Osteocyte (in vitro differentiated cells): ENCODE measurements at regions not wholly inside any gene's neighbourhood (a gene's known extent, or its start where the extent isn't known, plus 50 kb on each side); places are given as distances from the start of the nearest gene placed in this dataset.

ENCODE experiments used
- DNase-seq: peaks from one replicate; pipeline ENCODE4 v3.0.0; 2021; ENCODE audit warnings: mixed read lengths; ENCODE audit not compliant: unreplicated experiment; ENCODE audit errors: extremely low spot score
- H3K27ac Mint-ChIP-seq: one replicate; pipeline ENCODE4 v1.8.0; 2021; ENCODE audit warnings: mild to moderate bottlenecking, mixed read lengths; ENCODE audit not compliant: unreplicated experiment
- H3K27me3 Mint-ChIP-seq: one replicate; pipeline ENCODE4 v1.8.0; 2021; ENCODE audit warnings: mixed read lengths; ENCODE audit not compliant: unreplicated experiment
- H3K36me3 Mint-ChIP-seq: one replicate; pipeline ENCODE4 v1.8.0; 2021; ENCODE audit warnings: mixed read lengths; ENCODE audit not compliant: unreplicated experiment
- H3K4me1 Mint-ChIP-seq: one replicate; pipeline ENCODE4 v1.8.0; 2021; ENCODE audit warnings: mixed read lengths; ENCODE audit not compliant: unreplicated experiment
- H3K4me3 Mint-ChIP-seq: one replicate; pipeline ENCODE4 v1.8.0; 2021; ENCODE audit warnings: mild to moderate bottlenecking, moderate library complexity, mixed read lengths; ENCODE audit not compliant: unreplicated experiment
- H3K9me3 Mint-ChIP-seq: one replicate; pipeline ENCODE4 v1.8.0; 2021; ENCODE audit warnings: mixed read lengths; ENCODE audit not compliant: unreplicated experiment
- CTCF ChIP-seq: fragments of 200-600 bp; sonication (generic); IDR thresholded peaks from 2 replicates; pipeline ENCODE4 v1.5.0; 2021; ENCODE audit warnings: antibody characterized with exemption, mild to moderate bottlenecking, moderate library complexity

GRCh38 chr3:101149707-101150106 is 156.5 kb upstream of the ABI3BP start:
- Mint-ChIP-seq H3K4me1 (peaks cover 3% of the 10 kb centered on the region), H3K36me3 (no peaks in the 10 kb centered on the region), H3K9me3 (peaks cover 4% of the 10 kb centered on the region), H3K4me3 (no peak overlapping the region), H3K27ac (no peak overlapping the region), H3K27me3 (no peaks in the 10 kb centered on the region)
- DNase-seq: no peak
- no peak for TF ChIP-seq CTCF

GRCh38 chr3:101149251-101149650 is 156.0 kb upstream of the ABI3BP start:
- no peak for DNase-seq
- no peak for TF ChIP-seq CTCF
- Mint-ChIP-seq H3K4me1 (peaks cover 3% of the 10 kb centered on the region), H3K36me3 (no peaks in the 10 kb centered on the region), H3K27me3 (no peaks in the 10 kb centered on the region), H3K4me3 (no peak overlapping the region), H3K27ac (no peak overlapping the region), H3K9me3 (peaks cover 4% of the 10 kb centered on the region)

GRCh38 chr3:101148001-101148400 is 154.8 kb upstream of the ABI3BP start:
- Mint-ChIP-seq H3K4me3 (no peak overlapping the region), H3K27me3 (no peaks in the 10 kb centered on the region), H3K27ac (no peak overlapping the region), H3K36me3 (no peaks in the 10 kb centered on the region), H3K4me1 (no peaks in the 10 kb centered on the region), H3K9me3 (no peaks in the 10 kb centered on the region)
- DNase-seq: no peak
- no peak for TF ChIP-seq CTCF

GRCh38 chr3:101146946-101147345 is 153.7 kb upstream of the ABI3BP start:
- no peaks in the 10 kb centered on the region for H3K4me1 Mint-ChIP-seq
- no peaks in the 10 kb centered on the region for H3K36me3 Mint-ChIP-seq
- DNase-seq: no peak
- no peaks in the 10 kb centered on the region for H3K9me3 Mint-ChIP-seq
- H3K4me3 Mint-ChIP-seq: no peak overlapping the region
- H3K27ac Mint-ChIP-seq: no peak overlapping the region
- H3K27me3 Mint-ChIP-seq: no peaks in the 10 kb centered on the region
- TF ChIP-seq CTCF: no peak

- Mint-ChIP-seq H3K27ac (no peak overlapping the region), H3K4me3 (no peak overlapping the region), H3K9me3 (no peaks in the 10 kb centered on the region), H3K27me3 (no peaks in the 10 kb centered on the region), H3K36me3 (no peaks in the 10 kb centered on the region), H3K4me1 (peaks cover 18% of the 10 kb centered on the region)
- no peak for TF ChIP-seq CTCF
- DNase-seq: no peak
These were observed 150.9 kb upstream of the ABI3BP start for GRCh38 chr3:101144105-101144504.
